SU-DHL-6 (cell line): ENCODE measurements at regions not wholly inside any gene's neighbourhood (a gene's known extent, or its start where the extent isn't known, plus 50 kb on each side); places are given as distances from the start of the nearest gene placed in this dataset.

Experiments
- EZH2phosphoT487 ChIP-seq: fragments of 200-600 bp; sonication (generic), shearing (Covaris generic); conservative IDR thresholded peaks from 2 replicates; pipeline ENCODE4 v1.6.1; 2018; ENCODE audit warnings: mild to moderate bottlenecking, antibody characterized with exemption, low read length, moderate library complexity, mixed read lengths
- TF ChIP-seq, protein P1 (sequence below): fragments of 200-600 bp; sonication (generic); IDR thresholded peaks from one replicate; pipeline ENCODE4 v1.5.1; 2017; ENCODE audit warnings: antibody characterized with exemption, mild to moderate bottlenecking, low read length, moderate library complexity; ENCODE audit not compliant: insufficient read depth, poor library complexity, severe bottlenecking

DNA sequence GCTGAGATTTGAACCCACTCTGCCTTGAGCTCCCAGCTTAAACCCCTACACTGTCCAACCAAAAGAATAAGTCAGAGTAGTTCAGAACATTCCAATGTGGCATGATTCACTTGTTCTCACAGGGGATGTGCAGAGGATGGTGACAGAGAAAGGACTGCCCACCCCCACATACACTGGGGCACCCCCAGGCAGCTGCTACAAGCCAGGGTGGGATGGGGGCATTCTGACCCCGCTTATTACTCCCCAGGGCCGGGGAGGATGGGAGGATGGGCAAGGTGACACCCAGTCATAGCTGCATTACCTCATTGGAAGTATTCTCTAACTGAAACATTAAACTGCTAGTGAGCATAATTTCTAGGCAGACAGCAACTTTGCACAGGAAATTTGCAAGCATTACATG, 126.0 kb upstream of the PRR20G start:
- TF ChIP-seq, protein P1, sequence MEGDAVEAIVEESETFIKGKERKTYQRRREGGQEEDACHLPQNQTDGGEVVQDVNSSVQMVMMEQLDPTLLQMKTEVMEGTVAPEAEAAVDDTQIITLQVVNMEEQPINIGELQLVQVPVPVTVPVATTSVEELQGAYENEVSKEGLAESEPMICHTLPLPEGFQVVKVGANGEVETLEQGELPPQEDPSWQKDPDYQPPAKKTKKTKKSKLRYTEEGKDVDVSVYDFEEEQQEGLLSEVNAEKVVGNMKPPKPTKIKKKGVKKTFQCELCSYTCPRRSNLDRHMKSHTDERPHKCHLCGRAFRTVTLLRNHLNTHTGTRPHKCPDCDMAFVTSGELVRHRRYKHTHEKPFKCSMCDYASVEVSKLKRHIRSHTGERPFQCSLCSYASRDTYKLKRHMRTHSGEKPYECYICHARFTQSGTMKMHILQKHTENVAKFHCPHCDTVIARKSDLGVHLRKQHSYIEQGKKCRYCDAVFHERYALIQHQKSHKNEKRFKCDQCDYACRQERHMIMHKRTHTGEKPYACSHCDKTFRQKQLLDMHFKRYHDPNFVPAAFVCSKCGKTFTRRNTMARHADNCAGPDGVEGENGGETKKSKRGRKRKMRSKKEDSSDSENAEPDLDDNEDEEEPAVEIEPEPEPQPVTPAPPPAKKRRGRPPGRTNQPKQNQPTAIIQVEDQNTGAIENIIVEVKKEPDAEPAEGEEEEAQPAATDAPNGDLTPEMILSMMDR = no peak
- TF ChIP-seq EZH2phosphoT487 = no peak
